Tibial nerve (tissue), 4 donors: ENCODE measurements at regions not wholly inside any gene's neighbourhood (a gene's known extent, or its start where the extent isn't known, plus 50 kb on each side); places are given as distances from the start of the nearest gene placed in this dataset.

Experiments used
- DNase-seq, 2 donors: peaks; one replicate each; pipeline ENCODE4 v3.0.0-alpha.2; 2019; ENCODE audit warnings: low spot score in 2 of 2
- H3K27ac ChIP-seq, 4 donors: fragments of 200-600 bp; sonication (generic) in 3 of 4; one replicate each; pipeline ENCODE4 v1.5.1; 2017 to 2019; ENCODE audit warnings: mild to moderate bottlenecking in 1 of 4
- H3K27me3 ChIP-seq, 2 donors: fragments of 200-600 bp; sonication (generic) in 1 of 2; one replicate each; pipeline versions ENCODE4 v1.5.1 to v1.6.0; 2017 to 2019
- H3K36me3 ChIP-seq, 3 donors: fragments of 200-600 bp; sonication (generic); one replicate each; pipeline ENCODE4 v1.5.1; 2018 to 2019
- H3K4me1 ChIP-seq, 4 donors: fragments of 200-600 bp; sonication (generic) in 3 of 4; one replicate each; pipeline ENCODE4 v1.5.1; 2017 to 2019
- H3K4me3 ChIP-seq, 4 donors: fragments of 200-600 bp; sonication (generic) in 3 of 4; one replicate each; pipeline ENCODE4 v1.5.1; 2017 to 2019; ENCODE audit warnings: mild to moderate bottlenecking in 1 of 4, moderate library complexity in 1 of 4
- H3K9me3 ChIP-seq, 4 donors: fragments of 200-600 bp; sonication (generic) in 3 of 4; one replicate each; pipeline ENCODE4 v1.5.1; 2017 to 2019
- CTCF ChIP-seq, 5 experiments: fragments of 200-600 bp in 3 of 5; fragments of 450-650 bp in 2 of 5; sonication (generic) in 3 of 5; IDR thresholded peaks; one replicate each; pipeline ENCODE4 v1.5.1; 2016 to 2019; ENCODE audit warnings: antibody characterized with exemption in 5 of 5, mild to moderate bottlenecking in 3 of 5, moderate library complexity in 2 of 5
- EP300 ChIP-seq, 2 donors: sonication (generic); formaldehyde crosslinking; IDR thresholded peaks; one replicate each; pipeline ENCODE4 v1.6.1; 2017; ENCODE audit warnings: antibody characterized with exemption in 2 of 2, mild to moderate bottlenecking in 1 of 2
- POLR2A ChIP-seq, 2 donors: fragments of 450-650 bp; IDR thresholded peaks; one replicate each; pipeline ENCODE4 v1.6.1; 2017; ENCODE audit warnings: antibody characterized with exemption in 2 of 2, mild to moderate bottlenecking in 2 of 2, moderate library complexity in 2 of 2
- WGBS, 2 donors: methylation state at CpG; one replicate each; pipeline ENCODE4 v1.1.5; 2018; 5-methylcytosine and 5-hydroxymethylcytosine counted together

GRCh38 chr4:131382839-131383238 lies 1766.3 kb upstream of the PCDH10 start:
- Histone ChIP-seq H3K27ac (no peak overlapping the region), H3K4me1 (no peaks in the 10 kb centered on the region), H3K9me3 (peaks cover 0 to 7% (median 0%) of the 10 kb centered on the region in 4 donors), H3K36me3 (no peaks in the 10 kb centered on the region), H3K27me3 (no peaks in the 10 kb centered on the region), H3K4me3 (no peak overlapping the region)
- TF ChIP-seq EP300 (IDR thresholded peaks at IDR 0.05) (no peak), CTCF (IDR thresholded peaks at IDR 0.05) (no peak), POLR2A (IDR thresholded peaks at IDR 0.05) (no peak)
- WGBS, 2 donors: 85 to 89% methylated on average over 4 of the region's 4 CpGs
- no peak for DNase-seq

- TF ChIP-seq EP300 (IDR thresholded peaks at IDR 0.05) (no peak), CTCF (IDR thresholded peaks at IDR 0.05) (no peak), POLR2A (IDR thresholded peaks at IDR 0.05) (no peak)
These were observed 1760.8 kb upstream of the PCDH10 start for GRCh38 chr4:131388277-131388676.

GRCh38 chr4:131408102-131408501 lies 1741.0 kb upstream of the PCDH10 start:
- no peak for TF ChIP-seq POLR2A (IDR thresholded peaks at IDR 0.05)
- Histone ChIP-seq H3K27ac (no peak overlapping the region), H3K4me3 (no peak overlapping the region), H3K36me3 (no peaks in the 10 kb centered on the region), H3K27me3 (no peaks in the 10 kb centered on the region), H3K4me1 (no peaks in the 10 kb centered on the region), H3K9me3 (no peaks in the 10 kb centered on the region)
- no peak for DNase-seq
- WGBS, 2 donors: 70 to 71% methylated on average over 8 of the region's 8 CpGs

More at GRCh38 chr4:131388277-131388676, 1760.8 kb upstream of the PCDH10 start:
- H3K27ac ChIP-seq: no peak overlapping the region
- no peaks in the 10 kb centered on the region for H3K36me3 ChIP-seq
- no peaks in the 10 kb centered on the region for H3K4me1 ChIP-seq
- H3K4me3 ChIP-seq: no peak overlapping the region
- H3K9me3 ChIP-seq: peaks cover 0 to 4% (median 0%) of the 10 kb centered on the region in 4 donors
- H3K27me3 ChIP-seq: no peaks in the 10 kb centered on the region
- DNase-seq: no peak
- WGBS, 2 donors: 45 to 48% methylated on average over 2 of the region's 2 CpGs

- H3K4me3 ChIP-seq: no peak overlapping the region
- no peaks in the 10 kb centered on the region for H3K4me1 ChIP-seq
- H3K27ac ChIP-seq: no peak overlapping the region
- no peaks in the 10 kb centered on the region for H3K9me3 ChIP-seq
- TF ChIP-seq EP300 (IDR thresholded peaks at IDR 0.05): no peak
- no peak for TF ChIP-seq CTCF (IDR thresholded peaks at IDR 0.05)
- TF ChIP-seq POLR2A (IDR thresholded peaks at IDR 0.05): no peak
- 77 to 86% methylated on average over 1 of the region's 1 CpG for WGBS, 2 donors
- H3K27me3 ChIP-seq: no peaks in the 10 kb centered on the region
- no peak for DNase-seq
- no peaks in the 10 kb centered on the region for H3K36me3 ChIP-seq
These were observed 1737.7 kb upstream of the PCDH10 start for GRCh38 chr4:131411393-131411792.

GRCh38 chr4:131419147-131419546 lies 1729.9 kb upstream of the PCDH10 start:
- H3K27me3 ChIP-seq: no peaks in the 10 kb centered on the region
- no peak overlapping the region for H3K4me3 ChIP-seq
- TF ChIP-seq CTCF (IDR thresholded peaks at IDR 0.05) (no peak), POLR2A (IDR thresholded peaks at IDR 0.05) (no peak), EP300 (IDR thresholded peaks at IDR 0.05) (no peak)
- WGBS, 2 donors: 69 to 75% methylated on average over 3 of the region's 3 CpGs
- peaks cover 0 to 13% (median 0%) of the 10 kb centered on the region in 4 donors for H3K9me3 ChIP-seq
- no peaks in the 10 kb centered on the region for H3K4me1 ChIP-seq
- H3K36me3 ChIP-seq: no peaks in the 10 kb centered on the region
- H3K27ac ChIP-seq: no peak overlapping the region
- DNase-seq: no peak
